Tibial nerve (tissue), 4 donors: ENCODE measurements at regions not wholly inside any gene's neighbourhood (a gene's known extent, or its start where the extent isn't known, plus 50 kb on each side); places are given as distances from the start of the nearest gene placed in this dataset.

ENCODE experiments used
- EP300 ChIP-seq, 2 donors: sonication (generic); formaldehyde crosslinking; IDR thresholded peaks; one replicate each; pipeline ENCODE4 v1.6.1; 2017; ENCODE audit warnings: antibody characterized with exemption in 2 of 2, mild to moderate bottlenecking in 1 of 2
- POLR2A ChIP-seq, 2 donors: fragments of 450-650 bp; IDR thresholded peaks; one replicate each; pipeline ENCODE4 v1.6.1; 2017; ENCODE audit warnings: antibody characterized with exemption in 2 of 2, mild to moderate bottlenecking in 2 of 2, moderate library complexity in 2 of 2
- TF ChIP-seq, protein P1 (sequence below), 5 experiments: fragments of 200-600 bp in 3 of 5; fragments of 450-650 bp in 2 of 5; sonication (generic) in 3 of 5; IDR thresholded peaks; one replicate each; pipeline ENCODE4 v1.5.1; 2016 to 2019; ENCODE audit warnings: antibody characterized with exemption in 5 of 5, mild to moderate bottlenecking in 3 of 5, moderate library complexity in 2 of 5

DNA sequence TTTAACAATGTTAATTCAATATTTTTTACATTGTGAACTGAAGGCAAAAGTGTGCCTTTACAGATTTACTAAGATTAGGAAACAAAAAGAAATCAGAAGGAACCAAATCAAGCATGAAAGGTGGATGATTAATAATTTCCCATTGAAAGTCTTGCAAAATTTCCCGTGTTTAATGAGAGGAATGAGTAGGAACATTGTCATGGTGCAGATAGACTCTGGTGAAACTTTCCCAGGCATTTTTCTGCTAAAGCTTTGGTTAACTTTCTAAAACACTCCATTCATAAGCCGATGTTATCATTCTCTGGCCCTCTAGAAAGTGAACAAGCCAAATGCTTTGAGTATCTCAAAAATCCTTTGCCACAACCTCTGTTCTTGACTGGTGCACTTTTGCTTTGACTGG, 1522.8 kb upstream of the PABPC4L start:
- TF ChIP-seq, protein P1, sequence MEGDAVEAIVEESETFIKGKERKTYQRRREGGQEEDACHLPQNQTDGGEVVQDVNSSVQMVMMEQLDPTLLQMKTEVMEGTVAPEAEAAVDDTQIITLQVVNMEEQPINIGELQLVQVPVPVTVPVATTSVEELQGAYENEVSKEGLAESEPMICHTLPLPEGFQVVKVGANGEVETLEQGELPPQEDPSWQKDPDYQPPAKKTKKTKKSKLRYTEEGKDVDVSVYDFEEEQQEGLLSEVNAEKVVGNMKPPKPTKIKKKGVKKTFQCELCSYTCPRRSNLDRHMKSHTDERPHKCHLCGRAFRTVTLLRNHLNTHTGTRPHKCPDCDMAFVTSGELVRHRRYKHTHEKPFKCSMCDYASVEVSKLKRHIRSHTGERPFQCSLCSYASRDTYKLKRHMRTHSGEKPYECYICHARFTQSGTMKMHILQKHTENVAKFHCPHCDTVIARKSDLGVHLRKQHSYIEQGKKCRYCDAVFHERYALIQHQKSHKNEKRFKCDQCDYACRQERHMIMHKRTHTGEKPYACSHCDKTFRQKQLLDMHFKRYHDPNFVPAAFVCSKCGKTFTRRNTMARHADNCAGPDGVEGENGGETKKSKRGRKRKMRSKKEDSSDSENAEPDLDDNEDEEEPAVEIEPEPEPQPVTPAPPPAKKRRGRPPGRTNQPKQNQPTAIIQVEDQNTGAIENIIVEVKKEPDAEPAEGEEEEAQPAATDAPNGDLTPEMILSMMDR (IDR thresholded peaks at IDR 0.05), result no peak
- TF ChIP-seq POLR2A (IDR thresholded peaks at IDR 0.05), result no peak
- no peak for TF ChIP-seq EP300 (IDR thresholded peaks at IDR 0.05)
